ENCODE measurements at regions not wholly inside any gene's neighbourhood (a gene's known extent, or its start where the extent isn't known, plus 50 kb on each side); places are given as distances from the start of the nearest gene placed in this dataset.

DNA sequence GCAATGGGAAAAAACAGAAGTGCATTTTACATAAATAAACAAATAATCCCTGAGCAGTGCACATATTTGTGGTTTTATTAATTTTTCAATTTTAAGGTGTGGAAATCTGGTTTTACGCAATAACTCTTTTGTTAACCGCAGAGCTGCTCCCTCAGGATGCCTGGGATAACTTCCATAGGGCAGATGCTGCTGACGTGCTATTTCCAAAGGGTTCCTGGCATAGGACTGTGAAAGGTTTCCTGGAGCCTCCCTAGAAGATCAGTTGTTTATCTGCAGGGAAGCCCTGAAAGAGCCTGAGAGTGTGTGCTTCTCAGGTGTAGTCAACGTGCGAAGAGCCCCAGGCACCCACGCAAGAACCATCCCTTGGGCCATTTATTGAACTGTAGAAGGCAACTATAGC is 443.5 kb downstream of the PLK2 start:
- Histone ChIP-seq H3K4me3 (ENCODE audit: insufficient read length, low read depth) (no peak overlapping the region), H3K27me3 (ENCODE audit: insufficient read depth, insufficient read length) (no peaks in the 10 kb centered on the region), H3K9me3 (ENCODE audit: insufficient read depth, low read length) (no peaks in the 10 kb centered on the region), H3K4me1 (ENCODE audit: insufficient read depth, insufficient read length) (no peaks in the 10 kb centered on the region), H3K36me3 (ENCODE audit: insufficient read depth, insufficient read length, low read length) (no peaks in the 10 kb centered on the region), H3K9ac (ENCODE audit: insufficient read length, low read depth) (no peak overlapping the region)
- no peak for TF ChIP-seq ZNF274 (IDR thresholded peaks at IDR 0.05; ENCODE audit: low read depth, low read length)
- TF ChIP-seq SUZ12 (IDR thresholded peaks at IDR 0.05; ENCODE audit: extremely low read depth, insufficient read depth, insufficient read length), result no peak
- TF ChIP-seq YY1 (IDR thresholded peaks at IDR 0.05; ENCODE audit: insufficient read depth, insufficient read length), result no peak
- no peak for DNase-seq (ENCODE audit: low read depth, low spot score)

GRCh38 chr5:58015175-58015574 is 444.7 kb downstream of the PLK2 start:
- H3K4me1 ChIP-seq (ENCODE audit: insufficient read depth, insufficient read length), result no peaks in the 10 kb centered on the region
- no peak overlapping the region for H3K9ac ChIP-seq (ENCODE audit: insufficient read length, low read depth)
- H3K4me3 ChIP-seq (ENCODE audit: insufficient read length, low read depth), result no peak overlapping the region
- no peak for DNase-seq (ENCODE audit: low read depth, low spot score)
- H3K27me3 ChIP-seq (ENCODE audit: insufficient read depth, insufficient read length), result no peaks in the 10 kb centered on the region
- TF ChIP-seq YY1 (IDR thresholded peaks at IDR 0.05; ENCODE audit: insufficient read depth, insufficient read length), result no peak
- no peak for TF ChIP-seq SUZ12 (IDR thresholded peaks at IDR 0.05; ENCODE audit: extremely low read depth, insufficient read depth, insufficient read length)
- TF ChIP-seq ZNF274 (IDR thresholded peaks at IDR 0.05; ENCODE audit: low read depth, low read length), result no peak
- no peaks in the 10 kb centered on the region for H3K36me3 ChIP-seq (ENCODE audit: insufficient read depth, insufficient read length, low read length)
- H3K9me3 ChIP-seq (ENCODE audit: insufficient read depth, low read length), result no peaks in the 10 kb centered on the region

DNA sequence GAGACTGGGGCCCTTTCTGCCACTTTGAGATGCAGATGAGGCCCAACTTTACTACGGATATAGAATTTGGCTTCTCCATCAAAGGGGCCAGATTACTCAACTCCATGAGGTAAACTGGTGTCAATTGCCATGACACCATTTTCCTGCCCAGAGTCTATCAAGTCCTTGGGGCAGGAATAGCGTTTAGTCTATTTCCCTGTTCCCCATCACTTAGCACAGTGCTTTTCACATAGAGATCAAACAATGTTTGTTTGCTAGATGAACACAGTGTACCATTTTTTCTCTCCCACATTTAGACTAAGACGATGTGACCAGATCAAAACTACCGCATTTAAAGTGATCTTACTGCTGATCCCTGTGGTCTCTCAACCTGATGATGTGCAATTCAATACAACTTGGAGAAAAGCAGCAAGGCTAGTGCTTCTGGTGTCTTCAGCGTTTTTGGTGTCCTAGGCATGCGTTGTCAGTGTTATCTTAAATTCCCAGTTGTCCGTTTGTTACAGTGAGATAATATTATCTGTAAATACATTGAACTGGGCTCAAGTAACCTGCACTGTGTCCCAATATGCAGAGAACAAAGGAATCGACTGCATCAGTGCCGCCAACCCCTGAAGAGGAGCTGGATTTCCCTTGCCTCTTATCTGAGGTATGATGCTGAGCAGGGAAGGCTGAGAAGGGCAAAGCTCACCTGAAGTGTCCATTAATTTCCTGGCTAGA is 446.2 kb downstream of the PLK2 start:
- no peaks in the 10 kb centered on the region for H3K4me1 ChIP-seq (ENCODE audit: insufficient read depth, insufficient read length)
- no peak for DNase-seq (ENCODE audit: low read depth, low spot score)

GRCh38 chr5:58012801-58013315 is 447.0 kb downstream of the PLK2 start:
- no peak for TF ChIP-seq SUZ12 (IDR thresholded peaks at IDR 0.05; ENCODE audit: extremely low read depth, insufficient read depth, insufficient read length)
- TF ChIP-seq YY1 (IDR thresholded peaks at IDR 0.05; ENCODE audit: insufficient read depth, insufficient read length), result no peak
- TF ChIP-seq ZNF274 (IDR thresholded peaks at IDR 0.05; ENCODE audit: low read depth, low read length), result no peak
- H3K4me3 ChIP-seq (ENCODE audit: insufficient read length, low read depth), result no peak overlapping the region
- DNase-seq (ENCODE audit: low read depth, low spot score), result no peak
- H3K36me3 ChIP-seq (ENCODE audit: insufficient read depth, insufficient read length, low read length), result no peaks in the 10 kb centered on the region
- no peak overlapping the region for H3K9ac ChIP-seq (ENCODE audit: insufficient read length, low read depth)
- no peaks in the 10 kb centered on the region for H3K4me1 ChIP-seq (ENCODE audit: insufficient read depth, insufficient read length)
- H3K27me3 ChIP-seq (ENCODE audit: insufficient read depth, insufficient read length), result no peaks in the 10 kb centered on the region
- no peaks in the 10 kb centered on the region for H3K9me3 ChIP-seq (ENCODE audit: insufficient read depth, low read length)

More for the DNA sequence above, 446.2 kb downstream of the PLK2 start:
- H3K36me3 ChIP-seq (ENCODE audit: insufficient read depth, insufficient read length, low read length), result no peaks in the 10 kb centered on the region
- H3K27me3 ChIP-seq (ENCODE audit: insufficient read depth, insufficient read length), result no peaks in the 10 kb centered on the region
- H3K9ac ChIP-seq (ENCODE audit: insufficient read length, low read depth), result no peak overlapping the region
- H3K4me3 ChIP-seq (ENCODE audit: insufficient read length, low read depth), result no peak overlapping the region
- no peaks in the 10 kb centered on the region for H3K9me3 ChIP-seq (ENCODE audit: insufficient read depth, low read length)
- TF ChIP-seq ZNF274 (IDR thresholded peaks at IDR 0.05; ENCODE audit: low read depth, low read length) (no peak), YY1 (IDR thresholded peaks at IDR 0.05; ENCODE audit: insufficient read depth, insufficient read length) (no peak), SUZ12 (IDR thresholded peaks at IDR 0.05; ENCODE audit: extremely low read depth, insufficient read depth, insufficient read length) (no peak)

GRCh38 chr5:58012102-58012501 is 447.8 kb downstream of the PLK2 start:
- H3K9me3 ChIP-seq (ENCODE audit: insufficient read depth, low read length), result no peaks in the 10 kb centered on the region
- H3K4me1 ChIP-seq (ENCODE audit: insufficient read depth, insufficient read length), result no peaks in the 10 kb centered on the region
- no peaks in the 10 kb centered on the region for H3K36me3 ChIP-seq (ENCODE audit: insufficient read depth, insufficient read length, low read length)
- DNase-seq (ENCODE audit: low read depth, low spot score), result no peak
- H3K4me3 ChIP-seq (ENCODE audit: insufficient read length, low read depth), result no peak overlapping the region
- no peaks in the 10 kb centered on the region for H3K27me3 ChIP-seq (ENCODE audit: insufficient read depth, insufficient read length)
- H3K9ac ChIP-seq (ENCODE audit: insufficient read length, low read depth), result no peak overlapping the region
- TF ChIP-seq SUZ12 (IDR thresholded peaks at IDR 0.05; ENCODE audit: extremely low read depth, insufficient read depth, insufficient read length) (no peak), YY1 (IDR thresholded peaks at IDR 0.05; ENCODE audit: insufficient read depth, insufficient read length) (no peak), ZNF274 (IDR thresholded peaks at IDR 0.05; ENCODE audit: low read depth, low read length) (no peak)

GRCh38 chr5:58011301-58011700 is 448.6 kb downstream of the PLK2 start:
- H3K36me3 ChIP-seq (ENCODE audit: insufficient read depth, insufficient read length, low read length), result no peaks in the 10 kb centered on the region
- TF ChIP-seq SUZ12 (IDR thresholded peaks at IDR 0.05; ENCODE audit: extremely low read depth, insufficient read depth, insufficient read length) (no peak), YY1 (IDR thresholded peaks at IDR 0.05; ENCODE audit: insufficient read depth, insufficient read length) (no peak), ZNF274 (IDR thresholded peaks at IDR 0.05; ENCODE audit: low read depth, low read length) (no peak)
- H3K9me3 ChIP-seq (ENCODE audit: insufficient read depth, low read length), result no peaks in the 10 kb centered on the region
- no peak overlapping the region for H3K9ac ChIP-seq (ENCODE audit: insufficient read length, low read depth)
- H3K27me3 ChIP-seq (ENCODE audit: insufficient read depth, insufficient read length), result no peaks in the 10 kb centered on the region
- H3K4me1 ChIP-seq (ENCODE audit: insufficient read depth, insufficient read length), result no peaks in the 10 kb centered on the region
- DNase-seq (ENCODE audit: low read depth, low spot score), result no peak
- no peak overlapping the region for H3K4me3 ChIP-seq (ENCODE audit: insufficient read length, low read depth)

DNA sequence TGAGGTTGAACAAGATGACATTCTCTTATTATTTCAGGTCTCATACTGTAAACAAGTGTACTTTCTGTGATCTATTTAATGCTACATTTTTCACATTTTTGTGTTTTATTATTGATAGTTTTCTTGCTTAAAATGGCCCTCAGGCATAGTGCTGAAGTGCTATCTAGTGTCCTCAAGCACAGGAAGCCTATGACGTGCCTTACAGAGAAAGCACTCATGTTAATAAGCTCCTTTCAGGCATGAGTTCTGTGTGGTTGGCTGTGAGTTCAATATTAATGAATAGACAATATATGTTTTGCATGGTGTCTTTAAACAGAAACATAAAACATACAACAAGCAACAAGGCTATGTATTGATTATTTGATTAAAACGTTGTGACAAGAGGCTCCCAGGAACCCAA is 450.1 kb downstream of the PLK2 start:
- no peaks in the 10 kb centered on the region for H3K4me1 ChIP-seq (ENCODE audit: insufficient read depth, insufficient read length)
- TF ChIP-seq SUZ12 (IDR thresholded peaks at IDR 0.05; ENCODE audit: extremely low read depth, insufficient read depth, insufficient read length) (no peak), YY1 (IDR thresholded peaks at IDR 0.05; ENCODE audit: insufficient read depth, insufficient read length) (no peak), ZNF274 (IDR thresholded peaks at IDR 0.05; ENCODE audit: low read depth, low read length) (no peak)
- H3K36me3 ChIP-seq (ENCODE audit: insufficient read depth, insufficient read length, low read length), result no peaks in the 10 kb centered on the region
- no peak for DNase-seq (ENCODE audit: low read depth, low spot score)
- no peak overlapping the region for H3K9ac ChIP-seq (ENCODE audit: insufficient read length, low read depth)
- H3K27me3 ChIP-seq (ENCODE audit: insufficient read depth, insufficient read length), result no peaks in the 10 kb centered on the region
- no peaks in the 10 kb centered on the region for H3K9me3 ChIP-seq (ENCODE audit: insufficient read depth, low read length)
- no peak overlapping the region for H3K4me3 ChIP-seq (ENCODE audit: insufficient read length, low read depth)
